Liver (tissue), 3 donors: ENCODE measurements at regions not wholly inside any gene's neighbourhood (a gene's known extent, or its start where the extent isn't known, plus 50 kb on each side); places are given as distances from the start of the nearest gene placed in this dataset.

Experiments used
- EGR1 ChIP-seq, 2 donors: IDR thresholded peaks; 2 replicates each; pipeline ENCODE4 v1.6.1; 2016 to 2018; ENCODE audit warnings: antibody characterized with exemption in 2 of 2, low read depth in 2 of 2
- HNF4A ChIP-seq, 2 donors: conservative IDR thresholded peaks; 2 replicates each; pipeline ENCODE4 v1.6.1; 2016; ENCODE audit warnings: antibody characterized with exemption in 2 of 2, mild to moderate bottlenecking in 2 of 2
- RAD21 ChIP-seq, 2 donors: IDR thresholded peaks; 2 replicates each; pipeline ENCODE4 v1.6.1; 2016; ENCODE audit warnings: antibody characterized with exemption in 2 of 2, mild to moderate bottlenecking in 2 of 2
- RXRA ChIP-seq, 2 donors: IDR thresholded peaks; 2 replicates each; pipeline ENCODE4 v1.6.1; 2017 to 2018; ENCODE audit warnings: antibody characterized with exemption in 2 of 2, mild to moderate bottlenecking in 1 of 2
- SP1 ChIP-seq: IDR thresholded peaks from 2 replicates; pipeline ENCODE4 v1.6.1; 2018; ENCODE audit warnings: antibody characterized with exemption, mild to moderate bottlenecking
- TAF1 ChIP-seq: conservative IDR thresholded peaks from 2 replicates; pipeline ENCODE4 v1.6.1; 2016; ENCODE audit warnings: antibody characterized with exemption, mild to moderate bottlenecking
- YY1 ChIP-seq: IDR thresholded peaks from 2 replicates; pipeline ENCODE4 v1.6.1; 2016; ENCODE audit warnings: antibody characterized with exemption, mild to moderate bottlenecking
- TF ChIP-seq, protein P1 (sequence below): fragments of 150-350 bp; IDR thresholded peaks from 2 replicates; pipeline ENCODE4 v1.5.1; 2017; ENCODE audit warnings: improper control_type of control experiment, low read depth, low read length; ENCODE audit not compliant: missing input control
- TF ChIP-seq, protein P2 (sequence below): IDR thresholded peaks from 2 replicates; pipeline ENCODE4 v1.6.1; 2016; ENCODE audit warnings: antibody characterized with exemption, mild to moderate bottlenecking
- TF ChIP-seq, protein P3 (sequence below): IDR thresholded peaks from 2 replicates; pipeline ENCODE4 v1.6.1; 2016; ENCODE audit warnings: antibody characterized with exemption
- TF ChIP-seq, protein P4 (sequence below): IDR thresholded peaks from 2 replicates; pipeline ENCODE4 v1.6.1; 2016; ENCODE audit warnings: antibody characterized with exemption
- donor health status: healthy.
- donor health status: healthy.

DNA sequence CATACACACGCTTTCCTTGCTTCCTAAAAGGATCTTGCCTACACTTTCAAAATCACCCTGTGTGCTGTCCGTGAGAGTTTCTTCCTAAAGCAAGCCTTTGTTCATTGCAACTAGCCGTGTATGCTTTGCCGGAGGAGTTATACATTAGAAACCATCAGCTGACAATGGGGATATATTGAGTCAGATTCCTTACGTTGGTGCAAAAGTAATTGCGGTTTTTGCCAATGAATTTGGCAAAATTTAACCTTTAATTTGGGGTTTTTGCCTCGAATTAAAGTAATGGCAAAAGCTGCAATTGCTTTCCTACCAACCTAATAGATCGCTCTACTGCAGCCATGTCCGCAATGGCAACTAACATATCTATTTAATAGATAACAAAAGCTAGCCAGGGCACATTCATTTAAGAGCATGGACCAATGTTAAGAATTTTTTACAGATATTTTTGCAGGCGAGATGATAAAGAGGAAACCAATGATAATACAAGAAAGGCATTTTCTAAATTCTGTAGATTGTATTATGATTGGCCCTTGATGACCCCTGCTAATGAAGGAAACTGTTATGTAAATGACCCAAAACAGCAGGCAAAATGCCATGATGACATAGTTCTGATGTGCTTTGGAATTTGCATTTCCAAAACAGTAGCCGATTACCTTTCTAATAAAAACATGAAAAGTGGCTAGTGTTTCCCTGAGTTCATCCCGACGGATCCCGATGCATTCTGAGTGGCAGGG is 184.8 kb upstream of the NRP1 start:
- TF ChIP-seq, protein P1, sequence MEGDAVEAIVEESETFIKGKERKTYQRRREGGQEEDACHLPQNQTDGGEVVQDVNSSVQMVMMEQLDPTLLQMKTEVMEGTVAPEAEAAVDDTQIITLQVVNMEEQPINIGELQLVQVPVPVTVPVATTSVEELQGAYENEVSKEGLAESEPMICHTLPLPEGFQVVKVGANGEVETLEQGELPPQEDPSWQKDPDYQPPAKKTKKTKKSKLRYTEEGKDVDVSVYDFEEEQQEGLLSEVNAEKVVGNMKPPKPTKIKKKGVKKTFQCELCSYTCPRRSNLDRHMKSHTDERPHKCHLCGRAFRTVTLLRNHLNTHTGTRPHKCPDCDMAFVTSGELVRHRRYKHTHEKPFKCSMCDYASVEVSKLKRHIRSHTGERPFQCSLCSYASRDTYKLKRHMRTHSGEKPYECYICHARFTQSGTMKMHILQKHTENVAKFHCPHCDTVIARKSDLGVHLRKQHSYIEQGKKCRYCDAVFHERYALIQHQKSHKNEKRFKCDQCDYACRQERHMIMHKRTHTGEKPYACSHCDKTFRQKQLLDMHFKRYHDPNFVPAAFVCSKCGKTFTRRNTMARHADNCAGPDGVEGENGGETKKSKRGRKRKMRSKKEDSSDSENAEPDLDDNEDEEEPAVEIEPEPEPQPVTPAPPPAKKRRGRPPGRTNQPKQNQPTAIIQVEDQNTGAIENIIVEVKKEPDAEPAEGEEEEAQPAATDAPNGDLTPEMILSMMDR: no peak
- TF ChIP-seq, protein P2, sequence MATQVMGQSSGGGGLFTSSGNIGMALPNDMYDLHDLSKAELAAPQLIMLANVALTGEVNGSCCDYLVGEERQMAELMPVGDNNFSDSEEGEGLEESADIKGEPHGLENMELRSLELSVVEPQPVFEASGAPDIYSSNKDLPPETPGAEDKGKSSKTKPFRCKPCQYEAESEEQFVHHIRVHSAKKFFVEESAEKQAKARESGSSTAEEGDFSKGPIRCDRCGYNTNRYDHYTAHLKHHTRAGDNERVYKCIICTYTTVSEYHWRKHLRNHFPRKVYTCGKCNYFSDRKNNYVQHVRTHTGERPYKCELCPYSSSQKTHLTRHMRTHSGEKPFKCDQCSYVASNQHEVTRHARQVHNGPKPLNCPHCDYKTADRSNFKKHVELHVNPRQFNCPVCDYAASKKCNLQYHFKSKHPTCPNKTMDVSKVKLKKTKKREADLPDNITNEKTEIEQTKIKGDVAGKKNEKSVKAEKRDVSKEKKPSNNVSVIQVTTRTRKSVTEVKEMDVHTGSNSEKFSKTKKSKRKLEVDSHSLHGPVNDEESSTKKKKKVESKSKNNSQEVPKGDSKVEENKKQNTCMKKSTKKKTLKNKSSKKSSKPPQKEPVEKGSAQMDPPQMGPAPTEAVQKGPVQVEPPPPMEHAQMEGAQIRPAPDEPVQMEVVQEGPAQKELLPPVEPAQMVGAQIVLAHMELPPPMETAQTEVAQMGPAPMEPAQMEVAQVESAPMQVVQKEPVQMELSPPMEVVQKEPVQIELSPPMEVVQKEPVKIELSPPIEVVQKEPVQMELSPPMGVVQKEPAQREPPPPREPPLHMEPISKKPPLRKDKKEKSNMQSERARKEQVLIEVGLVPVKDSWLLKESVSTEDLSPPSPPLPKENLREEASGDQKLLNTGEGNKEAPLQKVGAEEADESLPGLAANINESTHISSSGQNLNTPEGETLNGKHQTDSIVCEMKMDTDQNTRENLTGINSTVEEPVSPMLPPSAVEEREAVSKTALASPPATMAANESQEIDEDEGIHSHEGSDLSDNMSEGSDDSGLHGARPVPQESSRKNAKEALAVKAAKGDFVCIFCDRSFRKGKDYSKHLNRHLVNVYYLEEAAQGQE: no peak
- no peak for TF ChIP-seq SP1
- TF ChIP-seq, protein P3, sequence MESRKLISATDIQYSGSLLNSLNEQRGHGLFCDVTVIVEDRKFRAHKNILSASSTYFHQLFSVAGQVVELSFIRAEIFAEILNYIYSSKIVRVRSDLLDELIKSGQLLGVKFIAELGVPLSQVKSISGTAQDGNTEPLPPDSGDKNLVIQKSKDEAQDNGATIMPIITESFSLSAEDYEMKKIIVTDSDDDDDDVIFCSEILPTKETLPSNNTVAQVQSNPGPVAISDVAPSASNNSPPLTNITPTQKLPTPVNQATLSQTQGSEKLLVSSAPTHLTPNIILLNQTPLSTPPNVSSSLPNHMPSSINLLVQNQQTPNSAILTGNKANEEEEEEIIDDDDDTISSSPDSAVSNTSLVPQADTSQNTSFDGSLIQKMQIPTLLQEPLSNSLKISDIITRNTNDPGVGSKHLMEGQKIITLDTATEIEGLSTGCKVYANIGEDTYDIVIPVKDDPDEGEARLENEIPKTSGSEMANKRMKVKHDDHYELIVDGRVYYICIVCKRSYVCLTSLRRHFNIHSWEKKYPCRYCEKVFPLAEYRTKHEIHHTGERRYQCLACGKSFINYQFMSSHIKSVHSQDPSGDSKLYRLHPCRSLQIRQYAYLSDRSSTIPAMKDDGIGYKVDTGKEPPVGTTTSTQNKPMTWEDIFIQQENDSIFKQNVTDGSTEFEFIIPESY: no peak
- no peak for TF ChIP-seq RAD21 (IDR thresholded peaks at IDR 0.05)
- TF ChIP-seq TAF1: no peak
- TF ChIP-seq RXRA (IDR thresholded peaks at IDR 0.05): no peak
- TF ChIP-seq YY1: no peak
- TF ChIP-seq, protein P4, sequence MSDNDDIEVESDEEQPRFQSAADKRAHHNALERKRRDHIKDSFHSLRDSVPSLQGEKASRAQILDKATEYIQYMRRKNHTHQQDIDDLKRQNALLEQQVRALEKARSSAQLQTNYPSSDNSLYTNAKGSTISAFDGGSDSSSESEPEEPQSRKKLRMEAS: no peak
- no peak for TF ChIP-seq HNF4A (conservative IDR thresholded peaks at IDR 0.05)
- TF ChIP-seq EGR1 (IDR thresholded peaks at IDR 0.05; ENCODE audit: low read depth in 2 of 2): no peak
